PFSK-1 (cell line): ENCODE measurements at regions not wholly inside any gene's neighbourhood (a gene's known extent, or its start where the extent isn't known, plus 50 kb on each side); places are given as distances from the start of the nearest gene placed in this dataset.

Experiments used
- FOXP2 ChIP-seq: optimal IDR thresholded peaks from 2 replicates; pipeline ENCODE3; 2011; ENCODE audit warnings: borderline replicate concordance, control low read depth, inconsistent platforms; ENCODE audit not compliant: insufficient read depth; ENCODE audit errors: extremely low read length, extremely low read depth
- POLR2AphosphoS5 ChIP-seq: IDR thresholded peaks from 2 replicates; pipeline ENCODE4 v1.6.1; 2012; ENCODE audit warnings: low read depth, mild to moderate bottlenecking, control low read depth, low read length, moderate library complexity
- SIN3A ChIP-seq: IDR thresholded peaks from 2 replicates; pipeline ENCODE4 v1.6.1; 2012; ENCODE audit warnings: mild to moderate bottlenecking, low read length, moderate library complexity, borderline replicate concordance; ENCODE audit not compliant: insufficient read depth
- TAF1 ChIP-seq: IDR thresholded peaks from 2 replicates; pipeline ENCODE4 v1.6.1; 2012; ENCODE audit warnings: low read length, control low read depth, borderline replicate concordance; ENCODE audit not compliant: insufficient read depth
- TF ChIP-seq, protein P1 (sequence below), 2 experiments: IDR thresholded peaks; 2 replicates each; pipeline versions ENCODE4 v1.6.1 to v1.8.0; 2011 to 2012; ENCODE audit warnings: low read depth in 2 of 2, low read length in 2 of 2, control low read depth in 1 of 2, inconsistent platforms in 1 of 2, mild to moderate bottlenecking in 1 of 2, moderate library complexity in 1 of 2; ENCODE audit not compliant: insufficient read depth in 1 of 2

DNA sequence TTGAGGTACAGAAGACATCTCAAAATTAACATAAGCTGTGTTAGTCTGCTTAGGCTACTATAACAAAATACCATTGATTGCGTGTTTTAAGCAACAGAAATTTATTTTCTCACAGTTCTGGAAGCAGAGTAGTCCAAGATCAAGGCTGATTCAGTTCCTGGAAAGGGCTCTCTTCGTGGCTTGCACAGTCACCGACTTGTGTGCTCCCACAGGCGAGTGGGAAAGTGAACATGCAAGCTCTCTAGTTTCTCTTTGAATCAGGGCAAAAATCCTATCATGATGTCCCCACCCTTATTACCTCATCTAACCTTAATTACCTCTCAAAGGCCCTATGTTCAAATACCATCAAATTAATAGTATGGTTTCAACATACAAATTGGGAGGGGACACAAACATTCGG lies 505.9 kb downstream of the ZIC1 start:
- TF ChIP-seq SIN3A: no peak
- no peak for TF ChIP-seq TAF1
- TF ChIP-seq, protein P1, sequence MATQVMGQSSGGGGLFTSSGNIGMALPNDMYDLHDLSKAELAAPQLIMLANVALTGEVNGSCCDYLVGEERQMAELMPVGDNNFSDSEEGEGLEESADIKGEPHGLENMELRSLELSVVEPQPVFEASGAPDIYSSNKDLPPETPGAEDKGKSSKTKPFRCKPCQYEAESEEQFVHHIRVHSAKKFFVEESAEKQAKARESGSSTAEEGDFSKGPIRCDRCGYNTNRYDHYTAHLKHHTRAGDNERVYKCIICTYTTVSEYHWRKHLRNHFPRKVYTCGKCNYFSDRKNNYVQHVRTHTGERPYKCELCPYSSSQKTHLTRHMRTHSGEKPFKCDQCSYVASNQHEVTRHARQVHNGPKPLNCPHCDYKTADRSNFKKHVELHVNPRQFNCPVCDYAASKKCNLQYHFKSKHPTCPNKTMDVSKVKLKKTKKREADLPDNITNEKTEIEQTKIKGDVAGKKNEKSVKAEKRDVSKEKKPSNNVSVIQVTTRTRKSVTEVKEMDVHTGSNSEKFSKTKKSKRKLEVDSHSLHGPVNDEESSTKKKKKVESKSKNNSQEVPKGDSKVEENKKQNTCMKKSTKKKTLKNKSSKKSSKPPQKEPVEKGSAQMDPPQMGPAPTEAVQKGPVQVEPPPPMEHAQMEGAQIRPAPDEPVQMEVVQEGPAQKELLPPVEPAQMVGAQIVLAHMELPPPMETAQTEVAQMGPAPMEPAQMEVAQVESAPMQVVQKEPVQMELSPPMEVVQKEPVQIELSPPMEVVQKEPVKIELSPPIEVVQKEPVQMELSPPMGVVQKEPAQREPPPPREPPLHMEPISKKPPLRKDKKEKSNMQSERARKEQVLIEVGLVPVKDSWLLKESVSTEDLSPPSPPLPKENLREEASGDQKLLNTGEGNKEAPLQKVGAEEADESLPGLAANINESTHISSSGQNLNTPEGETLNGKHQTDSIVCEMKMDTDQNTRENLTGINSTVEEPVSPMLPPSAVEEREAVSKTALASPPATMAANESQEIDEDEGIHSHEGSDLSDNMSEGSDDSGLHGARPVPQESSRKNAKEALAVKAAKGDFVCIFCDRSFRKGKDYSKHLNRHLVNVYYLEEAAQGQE (IDR thresholded peaks at IDR 0.05; ENCODE audit: insufficient read depth in 1 of 2, low read depth in 2 of 2, low read length in 2 of 2): no peak
- no peak for TF ChIP-seq POLR2AphosphoS5
- no peak for TF ChIP-seq FOXP2

DNA sequence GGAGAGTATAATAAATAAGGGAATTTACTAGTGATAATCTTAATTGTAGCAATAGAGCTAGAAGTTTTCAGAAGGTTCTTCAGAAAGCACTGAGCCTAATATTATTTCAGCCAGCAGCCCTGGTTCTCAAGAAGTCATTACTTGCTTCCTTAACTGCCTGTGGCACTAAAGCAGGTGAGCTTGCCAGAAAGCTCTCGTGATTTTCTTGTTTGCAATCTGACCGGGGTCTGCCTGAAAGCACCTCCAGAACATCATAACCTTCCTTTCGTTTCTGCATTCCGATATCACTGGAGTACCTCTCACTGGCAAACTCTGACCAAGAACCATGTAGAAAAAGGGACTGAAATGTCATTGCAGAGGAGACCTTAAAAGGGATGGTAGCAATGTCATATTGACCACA lies 510.3 kb downstream of the ZIC1 start:
- TF ChIP-seq SIN3A (no peak), FOXP2 (no peak), TAF1 (no peak), POLR2AphosphoS5 (no peak)
- TF ChIP-seq, protein P1 (IDR thresholded peaks at IDR 0.05; ENCODE audit: insufficient read depth in 1 of 2, low read depth in 2 of 2, low read length in 2 of 2): no peak

DNA sequence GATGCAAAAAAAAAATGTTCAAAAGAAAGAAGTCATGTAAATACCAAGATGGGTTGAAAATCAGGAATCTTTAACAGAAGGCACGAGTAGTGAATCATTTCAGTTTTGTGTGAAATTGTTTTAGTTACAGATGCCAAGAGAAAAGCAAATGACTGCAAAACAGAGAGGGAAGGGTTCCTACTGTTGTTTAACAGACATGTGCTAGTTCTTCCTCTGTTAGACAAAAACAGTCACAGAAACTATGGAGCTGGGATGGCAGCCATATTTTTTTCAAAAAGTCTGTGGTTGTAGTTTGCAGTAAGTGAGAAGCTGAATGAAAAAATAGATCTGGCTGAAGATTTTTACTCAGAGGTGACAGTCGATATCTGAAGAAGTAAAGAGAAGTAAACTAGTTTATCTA lies 511.9 kb downstream of the ZIC1 start:
- TF ChIP-seq, protein P1 (IDR thresholded peaks at IDR 0.05; ENCODE audit: insufficient read depth in 1 of 2, low read depth in 2 of 2, low read length in 2 of 2): no peak
- TF ChIP-seq SIN3A (no peak), FOXP2 (no peak), POLR2AphosphoS5 (no peak)

DNA sequence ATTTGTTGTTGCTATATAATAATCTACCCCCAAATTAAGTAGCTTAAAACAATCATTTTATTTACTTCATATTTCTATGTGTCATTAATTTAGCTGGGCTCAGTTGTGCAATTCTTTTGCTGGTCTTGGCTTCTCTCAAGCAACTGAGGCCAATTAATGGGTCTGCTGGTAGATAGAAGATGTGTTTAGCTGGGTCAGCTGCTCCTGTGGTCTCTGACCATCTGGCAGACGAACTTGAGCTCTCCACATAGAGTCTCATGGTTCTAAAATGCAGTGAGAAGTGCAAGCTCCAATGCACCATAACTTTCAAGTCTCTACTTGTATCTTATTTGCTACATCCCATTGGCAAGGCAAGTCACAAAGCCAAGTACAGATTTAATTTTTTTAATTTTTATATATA lies 515.6 kb downstream of the ZIC1 start:
- TF ChIP-seq SIN3A: no peak
- TF ChIP-seq FOXP2: no peak
- no peak for TF ChIP-seq POLR2AphosphoS5
- no peak for TF ChIP-seq TAF1
- TF ChIP-seq, protein P1 (IDR thresholded peaks at IDR 0.05; ENCODE audit: insufficient read depth in 1 of 2, low read depth in 2 of 2, low read length in 2 of 2): no peak

DNA sequence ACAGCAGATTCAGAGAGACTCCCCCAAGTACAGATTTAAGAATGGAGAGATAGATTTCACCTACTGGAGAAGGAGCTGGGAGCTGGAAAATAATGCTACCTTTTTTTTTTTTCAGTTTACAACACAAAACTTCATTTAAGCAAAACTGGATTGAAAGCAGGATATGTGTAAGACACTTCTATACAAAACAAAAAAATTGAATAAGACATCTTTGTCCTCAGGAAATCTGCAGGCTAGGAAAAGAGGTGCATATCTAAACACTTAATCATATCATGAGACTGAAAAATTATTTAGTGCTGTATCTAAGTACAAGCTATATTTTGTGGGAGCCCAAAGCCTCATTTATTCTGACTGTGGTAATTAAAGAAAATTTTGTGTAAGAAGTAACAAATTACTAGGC lies 516.1 kb downstream of the ZIC1 start:
- TF ChIP-seq FOXP2 (no peak), POLR2AphosphoS5 (no peak), SIN3A (no peak), TAF1 (no peak)
- TF ChIP-seq, protein P1 (IDR thresholded peaks at IDR 0.05; ENCODE audit: insufficient read depth in 1 of 2, low read depth in 2 of 2, low read length in 2 of 2): no peak
